ENCODE measurements at regions not wholly inside any gene's neighbourhood (a gene's known extent, or its start where the extent isn't known, plus 50 kb on each side); places are given as distances from the start of the nearest gene placed in this dataset.

DNA sequence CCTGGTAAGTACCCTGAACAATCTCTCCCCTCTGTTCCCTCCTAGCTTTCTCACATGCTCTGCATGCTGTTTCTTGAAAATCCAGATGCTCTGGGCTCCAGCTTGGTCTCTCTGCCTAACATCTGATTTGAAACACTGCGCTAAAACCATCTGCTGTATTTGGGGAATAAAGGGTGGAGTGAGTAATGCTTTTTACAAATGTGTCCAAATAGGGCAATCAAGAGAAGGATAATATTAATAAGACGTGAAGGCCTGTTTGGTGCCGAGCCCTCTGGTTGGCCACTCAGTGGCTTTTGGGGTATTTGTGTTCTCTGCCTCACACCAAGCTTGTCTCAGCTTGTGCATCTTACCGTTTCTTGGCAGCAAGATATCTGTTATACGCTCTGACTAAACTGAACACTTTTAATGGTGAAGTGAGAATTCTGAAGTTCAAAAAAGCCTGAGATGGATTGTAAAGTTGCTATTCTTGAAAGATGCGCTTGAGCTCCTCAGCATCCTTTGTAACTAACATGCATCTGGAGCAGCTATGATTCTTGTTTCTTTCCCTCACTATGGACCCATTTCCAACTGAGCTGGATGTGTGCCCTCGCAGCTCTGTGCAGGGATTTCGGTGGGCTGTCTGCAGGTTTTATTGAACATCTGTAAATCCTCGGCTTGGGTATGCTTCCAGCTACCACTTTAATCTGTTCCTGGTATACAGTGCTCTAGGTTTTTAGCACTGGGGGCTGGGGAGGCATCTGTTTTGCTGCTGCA lies 269.4 kb downstream of the RWDD3 start:
- TF ChIP-seq, protein P1, sequence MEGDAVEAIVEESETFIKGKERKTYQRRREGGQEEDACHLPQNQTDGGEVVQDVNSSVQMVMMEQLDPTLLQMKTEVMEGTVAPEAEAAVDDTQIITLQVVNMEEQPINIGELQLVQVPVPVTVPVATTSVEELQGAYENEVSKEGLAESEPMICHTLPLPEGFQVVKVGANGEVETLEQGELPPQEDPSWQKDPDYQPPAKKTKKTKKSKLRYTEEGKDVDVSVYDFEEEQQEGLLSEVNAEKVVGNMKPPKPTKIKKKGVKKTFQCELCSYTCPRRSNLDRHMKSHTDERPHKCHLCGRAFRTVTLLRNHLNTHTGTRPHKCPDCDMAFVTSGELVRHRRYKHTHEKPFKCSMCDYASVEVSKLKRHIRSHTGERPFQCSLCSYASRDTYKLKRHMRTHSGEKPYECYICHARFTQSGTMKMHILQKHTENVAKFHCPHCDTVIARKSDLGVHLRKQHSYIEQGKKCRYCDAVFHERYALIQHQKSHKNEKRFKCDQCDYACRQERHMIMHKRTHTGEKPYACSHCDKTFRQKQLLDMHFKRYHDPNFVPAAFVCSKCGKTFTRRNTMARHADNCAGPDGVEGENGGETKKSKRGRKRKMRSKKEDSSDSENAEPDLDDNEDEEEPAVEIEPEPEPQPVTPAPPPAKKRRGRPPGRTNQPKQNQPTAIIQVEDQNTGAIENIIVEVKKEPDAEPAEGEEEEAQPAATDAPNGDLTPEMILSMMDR (tag by site-specific recombination; IDR thresholded peaks at IDR 0.05): no peak
- TF ChIP-seq ZNF530 (tag by site-specific recombination; IDR thresholded peaks at IDR 0.05; ENCODE audit: low read depth) (no peak), BCL11A (tag by site-specific recombination; IDR thresholded peaks at IDR 0.05; ENCODE audit: low read depth) (no peak), TCF7L2 (IDR thresholded peaks at IDR 0.05; ENCODE audit: borderline replicate concordance, low read depth, low read length) (no peak), BCL11B (tag by site-specific recombination; IDR thresholded peaks at IDR 0.05; ENCODE audit: low read depth) (no peak)
- TF ChIP-seq, protein P2, sequence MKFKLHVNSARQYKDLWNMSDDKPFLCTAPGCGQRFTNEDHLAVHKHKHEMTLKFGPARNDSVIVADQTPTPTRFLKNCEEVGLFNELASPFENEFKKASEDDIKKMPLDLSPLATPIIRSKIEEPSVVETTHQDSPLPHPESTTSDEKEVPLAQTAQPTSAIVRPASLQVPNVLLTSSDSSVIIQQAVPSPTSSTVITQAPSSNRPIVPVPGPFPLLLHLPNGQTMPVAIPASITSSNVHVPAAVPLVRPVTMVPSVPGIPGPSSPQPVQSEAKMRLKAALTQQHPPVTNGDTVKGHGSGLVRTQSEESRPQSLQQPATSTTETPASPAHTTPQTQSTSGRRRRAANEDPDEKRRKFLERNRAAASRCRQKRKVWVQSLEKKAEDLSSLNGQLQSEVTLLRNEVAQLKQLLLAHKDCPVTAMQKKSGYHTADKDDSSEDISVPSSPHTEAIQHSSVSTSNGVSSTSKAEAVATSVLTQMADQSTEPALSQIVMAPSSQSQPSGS (tag by site-specific recombination; IDR thresholded peaks at IDR 0.05; ENCODE audit: low read depth): no peak

Data from HEK293 (cell line).